ENCODE measurements at regions not wholly inside any gene's neighbourhood (a gene's known extent, or its start where the extent isn't known, plus 50 kb on each side); places are given as distances from the start of the nearest gene placed in this dataset.
"Not testable (repeated sequence)": the region's sequence is repeated elsewhere in the genome, so short reads cannot be mapped to it uniquely, and the experiment has no call there.

DNA sequence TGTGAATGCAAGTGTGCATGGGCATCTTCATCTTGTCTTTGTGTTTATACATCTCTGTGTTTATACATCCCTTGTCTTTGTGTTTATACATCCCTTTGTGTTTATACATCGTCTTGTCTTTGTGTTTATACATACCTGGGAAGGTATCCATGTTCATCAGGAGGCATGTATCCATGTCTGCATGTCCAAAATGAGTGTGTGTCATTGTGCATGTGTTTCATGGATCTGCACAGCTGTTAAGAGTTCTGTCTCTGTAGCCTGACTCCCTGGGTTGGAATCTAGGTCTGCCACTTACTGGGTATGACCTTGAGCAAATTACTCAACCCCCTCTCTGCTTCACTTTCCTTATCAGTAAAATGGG lies 50.1 kb upstream of the SIRPA start:
- Histone ChIP-seq H3K27me3 (peaks cover 7% of the 10 kb centered on the region; the same call in 1 of the 2 replicates), H3K36me3 (no peaks in the 10 kb centered on the region), H3K4me3 (no peak overlapping the region), H3K27ac (no peak overlapping the region), H3K4me1 (no peaks in the 10 kb centered on the region), H3K9me3 (replicated peaks) (no peaks in the 10 kb centered on the region)
- no peak for DNase-seq

DNA sequence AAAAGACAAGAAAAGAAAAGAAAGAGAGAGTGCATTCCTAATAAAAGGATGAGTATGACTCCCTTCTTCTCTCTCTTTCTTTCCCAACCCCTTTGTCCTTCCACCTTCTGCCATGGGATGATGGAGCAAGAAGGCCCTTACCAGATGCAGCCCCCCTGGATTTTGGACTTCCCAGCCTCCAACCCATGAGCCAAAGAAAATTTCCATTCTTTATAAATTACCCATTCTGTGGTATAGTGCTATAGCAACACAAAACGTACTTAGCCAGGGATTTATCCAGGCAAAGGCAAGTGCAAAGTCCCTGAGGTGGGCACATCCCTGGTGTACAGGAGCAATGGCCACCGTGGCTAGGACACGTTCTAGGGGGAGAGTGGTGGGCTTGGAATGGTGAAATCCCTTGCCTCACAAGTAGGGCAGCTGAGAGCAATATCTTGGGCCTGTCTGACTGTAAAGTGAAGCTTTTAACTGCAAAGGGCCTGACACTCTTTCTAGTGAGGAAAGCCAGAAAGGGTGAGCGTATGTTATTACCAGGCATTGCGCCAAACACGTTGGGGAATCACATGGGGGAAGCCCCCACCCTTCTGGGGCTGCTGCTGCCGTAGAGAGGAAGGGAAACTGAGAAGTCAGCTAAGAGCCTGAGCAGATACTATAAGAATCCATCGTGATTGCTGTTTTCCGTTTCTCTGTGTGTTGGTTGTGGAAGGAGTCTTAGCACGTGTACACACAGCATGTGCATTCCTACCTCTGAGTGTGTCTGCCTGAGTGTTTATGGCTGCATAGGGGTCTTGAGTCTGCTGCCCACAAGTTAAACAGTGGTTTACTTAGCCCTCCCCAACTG lies 50.7 kb upstream of the SIRPA start:
- Histone ChIP-seq H3K4me1 (no peaks in the 10 kb centered on the region), H3K36me3 (no peaks in the 10 kb centered on the region), H3K4me3 (no peak overlapping the region), H3K27me3 (peaks cover 7% of the 10 kb centered on the region; the same call in 1 of the 2 replicates), H3K9me3 (replicated peaks) (no peaks in the 10 kb centered on the region), H3K27ac (no peak overlapping the region)
- DNase-seq: no peak

GRCh38 chr20:1842281-1842680 lies 52.9 kb upstream of the SIRPA start:
- Histone ChIP-seq H3K4me1 (no peaks in the 10 kb centered on the region), H3K4me3 (no peak overlapping the region), H3K27me3 (peaks cover 7% of the 10 kb centered on the region; the same call in 1 of the 2 replicates), H3K27ac (no peak overlapping the region), H3K9me3 (replicated peaks) (no peaks in the 10 kb centered on the region), H3K36me3 (no peaks in the 10 kb centered on the region)
- no peak for DNase-seq

DNA sequence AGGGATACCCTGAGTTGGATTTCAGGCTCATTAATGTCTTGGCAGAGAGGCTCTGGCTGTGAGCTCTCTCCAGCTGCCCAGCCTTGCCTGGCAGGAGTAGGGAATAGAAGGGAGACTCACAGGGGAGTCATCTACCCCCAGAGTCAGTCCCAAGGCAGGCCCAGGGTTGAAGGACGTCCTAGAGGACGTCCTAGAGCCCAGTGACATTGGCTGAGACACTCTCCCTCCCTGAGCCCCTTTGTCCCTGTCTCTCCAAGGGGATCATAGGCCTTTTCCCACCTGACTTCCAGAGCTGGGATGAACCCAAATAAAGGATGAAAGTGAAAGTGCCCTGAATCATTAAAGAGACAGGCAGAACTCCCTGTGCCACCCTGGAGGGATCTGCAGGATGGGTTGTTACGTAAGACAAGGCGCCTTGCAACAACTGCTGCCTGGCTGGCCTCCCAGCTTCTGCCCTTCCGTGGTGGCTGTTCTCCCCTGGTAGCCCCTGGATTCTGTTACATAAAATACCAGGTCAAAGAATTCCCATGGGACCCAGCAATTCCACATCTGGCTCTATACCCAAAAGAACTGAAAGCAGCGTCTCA lies 53.6 kb upstream of the SIRPA start:
- Histone ChIP-seq H3K36me3 (no peaks in the 10 kb centered on the region), H3K9me3 (replicated peaks) (no peaks in the 10 kb centered on the region), H3K4me1 (no peaks in the 10 kb centered on the region), H3K27me3 (peaks cover 10% of the 10 kb centered on the region), H3K27ac (no peak overlapping the region), H3K4me3 (no peak overlapping the region)
- DNase-seq: no peak

- Histone ChIP-seq H3K9me3 (replicated peaks) (no peaks in the 10 kb centered on the region), H3K36me3 (no peaks in the 10 kb centered on the region), H3K27me3 (peaks cover 16% of the 10 kb centered on the region), H3K27ac (no peak overlapping the region), H3K4me3 (no peak overlapping the region), H3K4me1 (no peaks in the 10 kb centered on the region)
- DNase-seq: no peak
Measured at GRCh38 chr20:1840817-1841553, 54.2 kb upstream of the SIRPA start.

GRCh38 chr20:1839376-1840317 lies 55.6 kb upstream of the SIRPA start:
- not testable (repeated sequence) for H3K4me3 ChIP-seq; DNase-seq; H3K27ac ChIP-seq; H3K9me3 ChIP-seq (replicated peaks); H3K4me1 ChIP-seq; H3K36me3 ChIP-seq
- peaks cover 12% of the 10 kb centered on the region for H3K27me3 ChIP-seq

GRCh38 chr20:1838556-1839279 lies 56.5 kb upstream of the SIRPA start:
- no peaks in the 10 kb centered on the region for H3K4me1 ChIP-seq
- H3K36me3 ChIP-seq: no peaks in the 10 kb centered on the region
- peaks cover 12% of the 10 kb centered on the region for H3K27me3 ChIP-seq
- no peak overlapping the region for H3K4me3 ChIP-seq
- DNase-seq: no peak
- no peaks in the 10 kb centered on the region for H3K9me3 ChIP-seq (replicated peaks)
- H3K27ac ChIP-seq: no peak overlapping the region

DNA sequence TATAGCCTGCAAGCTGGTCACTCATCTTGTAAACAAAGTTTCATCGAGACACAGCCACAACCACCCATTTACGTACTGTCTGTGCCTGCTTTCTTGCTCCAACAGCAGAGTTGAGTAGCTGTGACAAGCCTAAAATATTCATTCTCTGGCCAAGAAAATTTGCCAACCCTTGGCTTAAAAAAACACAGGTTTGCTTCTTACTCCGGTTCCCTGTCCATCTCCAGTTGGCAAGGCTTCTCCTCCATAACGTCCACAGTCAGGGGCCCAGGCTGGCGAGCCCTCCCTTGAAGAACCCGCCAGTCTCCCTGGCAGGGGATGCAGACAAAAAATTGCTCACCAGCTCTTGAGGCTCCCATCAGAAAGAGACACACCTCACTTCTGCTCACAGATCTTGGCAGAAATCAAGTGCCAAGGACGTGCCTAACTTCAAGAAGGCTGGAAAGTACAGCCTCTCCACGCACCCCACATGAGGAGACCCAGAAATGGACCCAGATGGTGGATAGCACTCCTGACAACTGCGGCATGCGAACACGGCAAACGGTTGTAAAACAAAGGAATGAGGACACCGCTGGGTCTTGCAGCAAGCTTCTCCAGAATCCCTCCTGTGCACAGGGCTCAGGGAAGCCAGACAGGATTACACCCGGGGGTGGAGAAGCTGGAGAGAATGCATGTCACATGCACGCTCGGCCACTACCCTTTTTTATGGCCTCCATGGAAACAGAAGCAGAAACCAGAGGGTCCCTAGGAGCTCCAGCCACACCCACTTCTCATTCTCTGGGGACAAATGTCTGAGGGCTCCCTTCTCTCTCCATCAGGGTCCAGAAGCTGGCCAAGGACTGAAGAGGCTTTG lies 59.8 kb upstream of the SIRPA start:
- Histone ChIP-seq H3K4me1 (peaks cover 17% of the 10 kb centered on the region), H3K9me3 (replicated peaks) (no peaks in the 10 kb centered on the region), H3K27ac (no peak overlapping the region), H3K36me3 (no peaks in the 10 kb centered on the region), H3K27me3 (peaks cover 9% of the 10 kb centered on the region; the same call in 1 of the 2 replicates), H3K4me3 (no peak overlapping the region)
- no peak for DNase-seq

- peaks cover 9% of the 10 kb centered on the region; the same call in 1 of the 2 replicates for H3K27me3 ChIP-seq
- H3K4me3 ChIP-seq: no peak overlapping the region
Measured at GRCh38 chr20:1833728-1834726, 61.2 kb upstream of the SIRPA start.

DNA sequence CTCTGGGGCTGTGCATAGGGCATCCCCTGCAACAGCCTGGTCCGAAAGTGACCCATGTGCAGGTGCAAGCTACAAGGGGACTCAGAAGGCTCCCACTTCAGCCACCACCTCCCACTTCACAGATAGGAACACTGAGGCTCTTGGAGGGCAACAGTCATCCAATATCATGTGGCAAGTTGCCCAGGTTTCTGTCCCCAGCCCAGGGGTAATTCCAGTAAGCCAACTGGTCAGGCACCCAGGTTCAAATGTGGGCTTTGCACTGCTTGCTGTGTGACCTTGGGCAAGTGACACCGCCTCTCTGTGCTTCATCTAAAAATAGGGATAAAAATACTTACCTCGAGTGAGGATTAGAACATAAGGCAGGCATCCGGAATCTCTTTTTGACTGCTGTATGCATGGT lies 62.0 kb upstream of the SIRPA start:
- Histone ChIP-seq H3K36me3 (no peaks in the 10 kb centered on the region), H3K4me1 (peaks cover 21% of the 10 kb centered on the region), H3K27me3 (peaks cover 9% of the 10 kb centered on the region; the same call in 1 of the 2 replicates), H3K4me3 (no peak overlapping the region), H3K9me3 (replicated peaks) (no peaks in the 10 kb centered on the region), H3K27ac (no peak overlapping the region)
- DNase-seq: no peak

More at GRCh38 chr20:1833728-1834726, 61.2 kb upstream of the SIRPA start:
- Histone ChIP-seq H3K9me3 (replicated peaks) (no peaks in the 10 kb centered on the region), H3K4me1 (peaks cover 21% of the 10 kb centered on the region), H3K27ac (no peak overlapping the region), H3K36me3 (no peaks in the 10 kb centered on the region)
- no peak for DNase-seq

DNA sequence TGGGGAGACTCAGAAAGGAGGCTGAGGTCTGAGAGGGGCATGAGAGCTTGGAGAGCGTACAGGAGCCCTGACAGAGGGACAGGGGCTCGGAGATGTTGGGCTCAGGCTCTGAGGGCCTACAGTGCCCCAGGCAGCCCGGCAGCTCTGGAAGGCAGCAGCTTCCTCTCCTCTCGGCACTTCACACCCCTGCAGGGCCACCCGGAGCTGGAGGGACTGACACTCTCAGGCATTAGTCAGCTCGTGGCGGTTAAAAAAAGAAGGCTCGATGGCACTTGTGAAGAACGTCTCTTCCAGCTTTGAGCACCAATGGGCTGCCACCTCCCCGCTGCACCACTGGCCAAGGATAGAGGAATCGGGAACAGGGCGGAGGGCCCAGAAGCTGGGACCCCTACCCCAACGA lies 62.6 kb upstream of the SIRPA start:
- Histone ChIP-seq H3K4me1 (peaks cover 21% of the 10 kb centered on the region), H3K9me3 (replicated peaks) (no peaks in the 10 kb centered on the region), H3K27ac (no peak overlapping the region), H3K4me3 (no peak overlapping the region), H3K27me3 (peaks cover 9% of the 10 kb centered on the region; the same call in 1 of the 2 replicates), H3K36me3 (no peaks in the 10 kb centered on the region)
- DNase-seq: no peak

GRCh38 chr20:1831606-1832005 lies 63.6 kb upstream of the SIRPA start:
- H3K9me3 ChIP-seq (replicated peaks): no peaks in the 10 kb centered on the region
- H3K27me3 ChIP-seq: peaks cover 5% of the 10 kb centered on the region; the same call in 1 of the 2 replicates
- no peak overlapping the region for H3K27ac ChIP-seq
- peak; percentile 81 to 83 for DNase-seq
- H3K4me3 ChIP-seq: no peak overlapping the region
- peaks cover 21% of the 10 kb centered on the region for H3K4me1 ChIP-seq
- no peaks in the 10 kb centered on the region for H3K36me3 ChIP-seq

Data from SJCRH30 (cell line).